ENCODE measurements at regions not wholly inside any gene's neighbourhood (a gene's known extent, or its start where the extent isn't known, plus 50 kb on each side); places are given as distances from the start of the nearest gene placed in this dataset.

DNA sequence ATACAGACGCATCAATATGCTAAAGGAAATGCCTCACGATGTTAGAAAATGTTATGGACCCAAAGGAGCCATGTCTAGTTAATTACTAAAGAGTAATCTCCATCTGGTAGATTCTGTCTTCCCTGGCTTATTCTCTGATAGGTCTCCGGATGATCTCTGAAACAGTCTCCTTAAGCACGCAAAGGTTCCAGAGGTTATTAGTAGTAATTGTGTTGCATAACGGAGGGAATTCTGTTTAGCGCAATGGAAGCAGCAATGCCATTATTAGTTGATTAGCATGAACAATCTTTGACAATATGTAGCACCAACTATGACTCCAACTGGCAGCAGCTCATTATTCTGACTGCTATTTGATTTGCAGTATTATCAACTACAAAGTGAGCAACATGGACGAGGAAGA is 952.5 kb upstream of the SEMA6D start:
- WGBS (ENCODE audit: low lambda C conversion rate): 28% methylated on average over 7 of the region's 7 CpGs
- Histone ChIP-seq H3K9me3 (ENCODE audit: low read length) (peaks cover 98% of the 10 kb centered on the region), H3K79me2 (ENCODE audit: insufficient read depth, low read length) (no peaks in the 10 kb centered on the region), H3K4me1 (ENCODE audit: insufficient read depth, low read length) (no peaks in the 10 kb centered on the region), H3K36me3 (replicated peaks in 1 of 2; ENCODE audit: control insufficient read depth in 1 of 2, insufficient read depth in 2 of 2, low read length in 2 of 2) (no peaks in the 10 kb centered on the region), H3K9ac (ENCODE audit: insufficient read depth, low read depth, low read length) (no peak overlapping the region), H3K4me2 (ENCODE audit: low read depth, low read length) (no peak overlapping the region), H3K27ac (ENCODE audit: extremely low read length, insufficient read depth, low read length) (no peak overlapping the region), H3K27me3 (ENCODE audit: control insufficient read depth in 1 of 2, insufficient read depth in 2 of 2, low read length in 2 of 2) (no peaks in the 10 kb centered on the region), H2AFZ (ENCODE audit: low read length) (no peak overlapping the region), H3K4me3 (replicated peaks in 1 of 3; ENCODE audit: insufficient read depth in 1 of 3, low read depth in 2 of 3, low read length in 3 of 3) (no peak overlapping the region), H4K20me1 (ENCODE audit: insufficient read depth, low read length) (no peaks in the 10 kb centered on the region)
- in situ Hi-C loops (cut with HindIII; ENCODE audit: extremely low pct_ligation_motif_present, low pct_unique_long_range_greater_than_20kb) (no loop called here), intact Hi-C loops (cut with micrococcal nuclease; ENCODE audit: unreplicated experiment) (no loop called here)
- POLR2A ChIA-PET: no interaction called here
- CTCF ChIA-PET (ENCODE audit: low intra/inter-chr PET ratio, low total read pairs): no interaction called here
- no peak for FAIRE-seq
- ATAC-seq: no peak
- BruUV-seq (replicated peaks): no TSS peak
- no peak for TF ChIP-seq KLF9 (CRISPR knock-in tag; IDR thresholded peaks at IDR 0.05; ENCODE audit: low read depth)
- DNase-seq (ENCODE audit: low spot score): no peak

DNA sequence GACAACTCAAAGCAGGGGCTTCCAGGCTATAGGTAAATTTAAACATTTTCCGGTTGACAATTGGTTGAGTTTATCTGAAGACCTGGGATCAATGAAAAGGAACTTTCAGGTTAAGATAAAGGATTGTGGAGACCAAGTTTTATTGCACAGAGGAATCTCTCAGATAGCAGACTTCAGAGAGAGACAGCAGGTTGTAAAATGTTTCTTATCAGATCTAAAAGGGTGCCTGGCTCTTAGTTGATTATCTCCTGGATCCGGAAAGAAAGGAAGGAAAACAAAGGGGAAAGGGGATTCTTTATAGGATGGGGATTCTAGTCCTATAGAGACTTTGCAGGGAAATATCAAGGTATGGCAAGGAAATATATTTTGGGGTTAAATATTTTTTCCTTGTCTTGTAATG is 951.3 kb upstream of the SEMA6D start:
- POLR2A ChIA-PET: no interaction called here
- no peak overlapping the region for H3K27ac ChIP-seq (ENCODE audit: extremely low read length, insufficient read depth, low read length)
- BruUV-seq (replicated peaks): no TSS peak
- no peaks in the 10 kb centered on the region for H4K20me1 ChIP-seq (ENCODE audit: insufficient read depth, low read length)
- no peaks in the 10 kb centered on the region for H3K79me2 ChIP-seq (ENCODE audit: insufficient read depth, low read length)
- DNase-seq (ENCODE audit: low spot score): no peak
- peaks cover 98% of the 10 kb centered on the region for H3K9me3 ChIP-seq (ENCODE audit: low read length)
- no peak overlapping the region for H2AFZ ChIP-seq (ENCODE audit: low read length)
- TF ChIP-seq, protein P1, sequence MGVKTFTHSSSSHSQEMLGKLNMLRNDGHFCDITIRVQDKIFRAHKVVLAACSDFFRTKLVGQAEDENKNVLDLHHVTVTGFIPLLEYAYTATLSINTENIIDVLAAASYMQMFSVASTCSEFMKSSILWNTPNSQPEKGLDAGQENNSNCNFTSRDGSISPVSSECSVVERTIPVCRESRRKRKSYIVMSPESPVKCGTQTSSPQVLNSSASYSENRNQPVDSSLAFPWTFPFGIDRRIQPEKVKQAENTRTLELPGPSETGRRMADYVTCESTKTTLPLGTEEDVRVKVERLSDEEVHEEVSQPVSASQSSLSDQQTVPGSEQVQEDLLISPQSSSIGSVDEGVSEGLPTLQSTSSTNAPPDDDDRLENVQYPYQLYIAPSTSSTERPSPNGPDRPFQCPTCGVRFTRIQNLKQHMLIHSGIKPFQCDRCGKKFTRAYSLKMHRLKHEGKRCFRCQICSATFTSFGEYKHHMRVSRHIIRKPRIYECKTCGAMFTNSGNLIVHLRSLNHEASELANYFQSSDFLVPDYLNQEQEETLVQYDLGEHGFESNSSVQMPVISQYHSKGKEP (CRISPR knock-in tag; IDR thresholded peaks at IDR 0.05): no peak
- TF ChIP-seq NR2F6 (IDR thresholded peaks at IDR 0.05) (no peak), NR2F6 (CRISPR knock-in tag; IDR thresholded peaks at IDR 0.05) (no peak), ATF7-NPFF (CRISPR knock-in tag; IDR thresholded peaks at IDR 0.05; ENCODE audit: low read depth) (no peak), NCOA1 (CRISPR knock-in tag; IDR thresholded peaks at IDR 0.05) (no peak), ZNF460 (CRISPR knock-in tag; IDR thresholded peaks at IDR 0.05; ENCODE audit: borderline replicate concordance) (no peak), ZNF558 (CRISPR knock-in tag; IDR thresholded peaks at IDR 0.05; ENCODE audit: borderline replicate concordance) (no peak), NFRKB (IDR thresholded peaks at IDR 0.05) (no peak)
- ATAC-seq: no peak
- no peak overlapping the region for H3K4me2 ChIP-seq (ENCODE audit: low read depth, low read length)
- 32% methylated on average over 2 of the region's 2 CpGs for WGBS (ENCODE audit: low lambda C conversion rate)
- CTCF ChIA-PET (ENCODE audit: low intra/inter-chr PET ratio, low total read pairs): no interaction called here
- FAIRE-seq: no peak
- H3K4me3 ChIP-seq (replicated peaks in 1 of 3; ENCODE audit: insufficient read depth in 1 of 3, low read depth in 2 of 3, low read length in 3 of 3): no peak overlapping the region
- H3K4me1 ChIP-seq (ENCODE audit: insufficient read depth, low read length): no peaks in the 10 kb centered on the region
- H3K36me3 ChIP-seq (replicated peaks in 1 of 2; ENCODE audit: control insufficient read depth in 1 of 2, insufficient read depth in 2 of 2, low read length in 2 of 2): no peaks in the 10 kb centered on the region
- intact Hi-C loops (cut with micrococcal nuclease; ENCODE audit: unreplicated experiment): no loop called here
- no peaks in the 10 kb centered on the region for H3K27me3 ChIP-seq (ENCODE audit: control insufficient read depth in 1 of 2, insufficient read depth in 2 of 2, low read length in 2 of 2)
- H3K9ac ChIP-seq (ENCODE audit: insufficient read depth, low read depth, low read length): no peak overlapping the region
- in situ Hi-C loops (cut with HindIII; ENCODE audit: extremely low pct_ligation_motif_present, low pct_unique_long_range_greater_than_20kb): no loop called here
